SK-N-SH (cell line): ENCODE measurements at regions not wholly inside any gene's neighbourhood (a gene's known extent, or its start where the extent isn't known, plus 50 kb on each side); places are given as distances from the start of the nearest gene placed in this dataset.

Source experiments
- CTCF ChIA-PET: fragments of 300-600, 350-600 bp; formaldehyde crosslinking; extraction: SDS; loops from one replicate; lab custom pipeline; 2021; lab: Yijun Ruan, JAX
- POLR2A ChIA-PET: fragments of 350-600 bp; sonication (Branson Sonifier 250); formaldehyde crosslinking; extraction: SDS; loops from one replicate; lab custom pipeline; 2020; ENCODE audit warnings: antibody characterized with exemption, inconsistent platforms; lab: Yijun Ruan, JAX
- DNase-seq: peaks from one replicate; pipeline ENCODE4 v3.0.0; 2012
- H2AFZ ChIP-seq: fragments of 200-600 bp; sonication (generic); 2 replicates; pipeline ENCODE4 v1.8.1; 2016; ENCODE audit warnings: antibody characterized with exemption, mild to moderate bottlenecking, low read depth
- H3F3A ChIP-seq: fragments of 200-600 bp; sonication (generic); replicated peaks from 2 replicates; pipeline ENCODE3; 2016; ENCODE audit warnings: antibody characterized with exemption, mild to moderate bottlenecking; ENCODE audit not compliant: insufficient read depth
- H3K27ac ChIP-seq, 2 experiments: fragments of 200-500 bp in 1 of 2; fragments of 200-600 bp in 1 of 2; sonication (Bioruptor generic) in 1 of 2; sonication (generic), shearing (Covaris generic) in 1 of 2; 2 replicates each; pipeline versions ENCODE4 v1.5.1 to v1.6.1; 2014 to 2016; ENCODE audit warnings: low read depth in 2 of 2, inconsistent platforms in 1 of 2, low read length in 1 of 2, mild to moderate bottlenecking in 1 of 2, mixed read lengths in 1 of 2
- H3K27me3 ChIP-seq: fragments of 200-600 bp; sonication (generic), shearing (Covaris generic); 2 replicates; pipeline ENCODE4 v1.6.1; 2016; ENCODE audit warnings: mixed run types; ENCODE audit not compliant: insufficient read depth
- H3K36me3 ChIP-seq, 2 experiments: fragments of 200-500 bp in 1 of 2; fragments of 200-600 bp in 1 of 2; sonication (Bioruptor generic) in 1 of 2; sonication (generic) in 1 of 2; replicated peaks in 1 of 2; 2 replicates each; pipeline versions ENCODE3 to v1.5.1; 2014 to 2016; ENCODE audit warnings: low read length in 1 of 2, mild to moderate bottlenecking in 1 of 2; ENCODE audit not compliant: insufficient read depth in 2 of 2, control insufficient read depth in 1 of 2
- H3K4me1 ChIP-seq, 2 experiments: fragments of 200-500 bp in 1 of 2; fragments of 200-600 bp in 1 of 2; sonication (Bioruptor generic) in 1 of 2; sonication (generic), shearing (Covaris generic) in 1 of 2; 2 replicates each; pipeline versions ENCODE4 v1.5.1 to v1.6.1; 2014 to 2016; ENCODE audit warnings: low read depth in 1 of 2, low read length in 1 of 2, mixed run types in 1 of 2; ENCODE audit not compliant: insufficient read depth in 2 of 2, control insufficient read depth in 1 of 2
- H3K4me2 ChIP-seq: fragments of 200-600 bp; sonication (generic), shearing (Covaris generic); 2 replicates; pipeline ENCODE4 v1.6.1; 2017; ENCODE audit warnings: mixed run types
- H3K4me3 ChIP-seq, 2 experiments: fragments of 200-500 bp in 1 of 2; fragments of 200-600 bp in 1 of 2; sonication (Bioruptor generic) in 1 of 2; sonication (generic), shearing (Covaris generic) in 1 of 2; 2 replicates each; pipeline versions ENCODE4 v1.5.1 to v1.8.1; 2014 to 2016; ENCODE audit warnings: low read depth in 2 of 2, inconsistent platforms in 1 of 2, low read length in 1 of 2, mild to moderate bottlenecking in 1 of 2, mixed read lengths in 1 of 2, moderate library complexity in 1 of 2
- H3K79me2 ChIP-seq: fragments of 200-600 bp; sonication (generic); 2 replicates; pipeline ENCODE4 v1.8.1; 2017; ENCODE audit warnings: mild to moderate bottlenecking; ENCODE audit not compliant: insufficient read depth
- H3K9ac ChIP-seq: fragments of 200-600 bp; sonication (generic); 2 replicates; pipeline ENCODE4 v1.6.1; 2017; ENCODE audit warnings: mixed run types
- H3K9me2 ChIP-seq: fragments of 200-600 bp; sonication (generic); 2 replicates; pipeline ENCODE4 v1.6.1; 2017; ENCODE audit warnings: mixed run types
- H3K9me3 ChIP-seq: fragments of 200-600 bp; sonication (generic); 2 replicates; pipeline ENCODE4 v1.6.1; 2017; ENCODE audit warnings: mixed run types, mild to moderate bottlenecking, moderate library complexity
- H4K20me1 ChIP-seq: fragments of 200-600 bp; sonication (generic); 2 replicates; pipeline ENCODE4 v1.6.1; 2017; ENCODE audit warnings: mild to moderate bottlenecking, mixed run types; ENCODE audit not compliant: insufficient read depth
- ELF1 ChIP-seq: IDR thresholded peaks from 2 replicates; pipeline ENCODE4 v1.4.0; 2012
- EZH2phosphoT487 ChIP-seq: fragments of 200-600 bp; sonication (generic); IDR thresholded peaks from 2 replicates; pipeline ENCODE4 v1.6.1; 2017; ENCODE audit warnings: low read depth, mixed run types, mild to moderate bottlenecking, antibody characterized with exemption, moderate library complexity, borderline replicate concordance
- FOSL2 ChIP-seq: IDR thresholded peaks from 2 replicates; pipeline ENCODE4 v1.4.0; 2012; ENCODE audit warnings: low read depth, mild to moderate bottlenecking, moderate library complexity, borderline replicate concordance
- FOXJ3 ChIP-seq: sonication (generic); formaldehyde crosslinking; IDR thresholded peaks from 2 replicates; pipeline ENCODE4 v1.5.1; 2020; ENCODE audit warnings: mild to moderate bottlenecking, missing genetic modification reagents
- GABPA ChIP-seq: IDR thresholded peaks from 2 replicates; pipeline ENCODE4 v1.4.0; 2012; ENCODE audit warnings: low read depth, mild to moderate bottlenecking
- MEF2A ChIP-seq: IDR thresholded peaks from 2 replicates; pipeline ENCODE4 v1.4.0; 2012; ENCODE audit warnings: low read depth, borderline replicate concordance
- MXI1 ChIP-seq: IDR thresholded peaks from 2 replicates; pipeline ENCODE4 v1.6.1; 2012; ENCODE audit warnings: mild to moderate bottlenecking, low read depth, low read length, improper control_type of control experiment
- NFIC ChIP-seq: IDR thresholded peaks from 2 replicates; pipeline ENCODE4 v1.4.0; 2012; ENCODE audit warnings: borderline replicate concordance
- POLR2AphosphoS5 ChIP-seq: IDR thresholded peaks from 2 replicates; pipeline ENCODE4 v1.6.1; 2012; ENCODE audit warnings: low read depth, low read length
- RCOR1 ChIP-seq: fragments of 150-350 bp; IDR thresholded peaks from 2 replicates; pipeline ENCODE4 v1.6.1; 2017; ENCODE audit warnings: antibody characterized with exemption, low read length
- RFX5 ChIP-seq: IDR thresholded peaks from 2 replicates; pipeline ENCODE4 v1.6.1; 2012; ENCODE audit warnings: mild to moderate bottlenecking, improper control_type of control experiment, low read length
- RXRA ChIP-seq: IDR thresholded peaks from 2 replicates; pipeline ENCODE4 v1.4.0; 2012; ENCODE audit warnings: low read depth, mild to moderate bottlenecking, borderline replicate concordance
- SIN3A ChIP-seq: IDR thresholded peaks from 2 replicates; pipeline ENCODE4 v1.6.1; 2012; ENCODE audit warnings: low read depth, mild to moderate bottlenecking, low read length, moderate library complexity, borderline replicate concordance
- SMC3 ChIP-seq: IDR thresholded peaks from 2 replicates; pipeline ENCODE4 v1.6.1; 2012; ENCODE audit warnings: low read depth, low read length, improper control_type of control experiment
- YY1 ChIP-seq: IDR thresholded peaks from 2 replicates; pipeline ENCODE4 v1.4.0; 2012; ENCODE audit warnings: low read depth, mild to moderate bottlenecking
- WGBS: methylation state at CpG from one replicate; pipeline ENCODE4 v1.1.6; 2017; ENCODE audit warnings: low lambda C conversion rate; 5-methylcytosine and 5-hydroxymethylcytosine counted together
- TF ChIP-seq, protein P1 (sequence below): fragments of 200-600 bp; sonication (generic); IDR thresholded peaks from 2 replicates; pipeline ENCODE4 v1.6.1; 2017; ENCODE audit warnings: antibody characterized with exemption, mild to moderate bottlenecking, moderate library complexity
- TF ChIP-seq, protein P2 (sequence below): IDR thresholded peaks from 2 replicates; pipeline ENCODE4 v1.4.0; 2012; ENCODE audit warnings: low read depth
- TF ChIP-seq, protein P3 (sequence below): fragments of 150-350 bp; IDR thresholded peaks from 2 replicates; pipeline ENCODE4 v1.6.1; 2017; ENCODE audit warnings: antibody characterized with exemption, low read length, low read depth, borderline replicate concordance
- TF ChIP-seq, protein P4 (sequence below): fragments of 150-350 bp; IDR thresholded peaks from 2 replicates; pipeline ENCODE4 v1.6.1; 2016; ENCODE audit warnings: mild to moderate bottlenecking, low read depth, low read length

DNA sequence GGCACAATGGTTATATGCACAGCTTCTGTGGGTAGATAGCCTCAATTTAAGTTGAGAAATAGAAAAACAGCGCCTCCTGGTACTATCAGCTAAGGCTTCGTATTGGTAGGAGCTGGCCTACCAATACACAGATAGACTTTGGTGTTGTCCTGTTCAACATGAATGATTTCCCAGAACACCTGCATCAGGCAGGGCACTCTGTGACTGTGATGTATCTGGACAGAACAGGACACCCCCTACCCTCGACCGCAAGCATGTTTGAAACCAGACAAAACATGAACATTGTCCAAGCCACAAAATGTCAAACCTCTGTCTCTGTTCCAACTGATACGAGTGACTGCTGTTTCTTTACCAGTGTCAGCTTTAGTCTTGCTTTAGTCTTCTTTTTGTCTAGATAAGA lies 144.9 kb downstream of the HAPSTR1 start:
- TF ChIP-seq RCOR1 = no peak
- no peak for TF ChIP-seq FOXJ3 (CRISPR knock-in tag)
- TF ChIP-seq GABPA = no peak
- no peak for TF ChIP-seq MXI1
- TF ChIP-seq EZH2phosphoT487 = no peak
- TF ChIP-seq, protein P1, sequence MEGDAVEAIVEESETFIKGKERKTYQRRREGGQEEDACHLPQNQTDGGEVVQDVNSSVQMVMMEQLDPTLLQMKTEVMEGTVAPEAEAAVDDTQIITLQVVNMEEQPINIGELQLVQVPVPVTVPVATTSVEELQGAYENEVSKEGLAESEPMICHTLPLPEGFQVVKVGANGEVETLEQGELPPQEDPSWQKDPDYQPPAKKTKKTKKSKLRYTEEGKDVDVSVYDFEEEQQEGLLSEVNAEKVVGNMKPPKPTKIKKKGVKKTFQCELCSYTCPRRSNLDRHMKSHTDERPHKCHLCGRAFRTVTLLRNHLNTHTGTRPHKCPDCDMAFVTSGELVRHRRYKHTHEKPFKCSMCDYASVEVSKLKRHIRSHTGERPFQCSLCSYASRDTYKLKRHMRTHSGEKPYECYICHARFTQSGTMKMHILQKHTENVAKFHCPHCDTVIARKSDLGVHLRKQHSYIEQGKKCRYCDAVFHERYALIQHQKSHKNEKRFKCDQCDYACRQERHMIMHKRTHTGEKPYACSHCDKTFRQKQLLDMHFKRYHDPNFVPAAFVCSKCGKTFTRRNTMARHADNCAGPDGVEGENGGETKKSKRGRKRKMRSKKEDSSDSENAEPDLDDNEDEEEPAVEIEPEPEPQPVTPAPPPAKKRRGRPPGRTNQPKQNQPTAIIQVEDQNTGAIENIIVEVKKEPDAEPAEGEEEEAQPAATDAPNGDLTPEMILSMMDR = no peak
- no peak for TF ChIP-seq NFIC
- H4K20me1 ChIP-seq = no peaks in the 10 kb centered on the region
- DNase-seq = no peak
- no peaks in the 10 kb centered on the region for H3K4me1 ChIP-seq
- 60% methylated on average over 5 of the region's 5 CpGs for WGBS
- no peaks in the 10 kb centered on the region for H3K9me3 ChIP-seq
- H3F3A ChIP-seq = no peaks in the 10 kb centered on the region
- no peaks in the 10 kb centered on the region for H3K9me2 ChIP-seq
- no peak overlapping the region for H3K4me3 ChIP-seq
- H3K9ac ChIP-seq = no peak overlapping the region
- ChIA-PET POLR2A (no interaction called here), CTCF (interaction anchor here (1.0 kb wide), 1 partner anchor 22 kb away, joined by 5 read pairs; no protein-coding TSS in a partner anchor)
- H3K4me2 ChIP-seq = no peak overlapping the region
- H3K27ac ChIP-seq = no peak overlapping the region
- H3K27me3 ChIP-seq = no peaks in the 10 kb centered on the region
- H3K79me2 ChIP-seq = no peaks in the 10 kb centered on the region
- no peak overlapping the region for H2AFZ ChIP-seq
- H3K36me3 ChIP-seq = no peaks in the 10 kb centered on the region

DNA sequence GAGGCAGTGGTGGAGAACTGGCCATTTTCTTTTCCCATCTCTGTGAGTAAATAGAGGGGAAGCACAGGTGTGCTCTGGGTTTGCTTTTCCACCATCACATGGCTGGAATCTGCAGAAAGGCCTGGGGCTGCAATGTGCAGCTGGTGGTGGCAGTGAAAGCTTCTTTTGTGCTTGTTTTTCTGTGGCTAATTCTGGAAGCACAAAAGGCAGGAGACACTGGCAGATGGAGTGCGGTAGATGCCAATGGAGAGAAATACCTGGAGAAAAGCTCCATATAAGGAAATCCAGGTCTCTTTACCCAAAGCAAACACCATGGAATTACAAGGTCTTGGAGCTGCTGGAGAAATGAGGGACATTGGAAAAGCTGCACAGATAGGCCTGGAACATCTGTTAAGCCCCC lies 146.9 kb downstream of the HAPSTR1 start:
- no peaks in the 10 kb centered on the region for H3K4me1 ChIP-seq
- H3K9ac ChIP-seq = no peak overlapping the region
- DNase-seq = no peak
- no peak overlapping the region for H3K4me3 ChIP-seq
- H3K36me3 ChIP-seq = no peaks in the 10 kb centered on the region
- no peak for TF ChIP-seq POLR2AphosphoS5
- TF ChIP-seq, protein P2, sequence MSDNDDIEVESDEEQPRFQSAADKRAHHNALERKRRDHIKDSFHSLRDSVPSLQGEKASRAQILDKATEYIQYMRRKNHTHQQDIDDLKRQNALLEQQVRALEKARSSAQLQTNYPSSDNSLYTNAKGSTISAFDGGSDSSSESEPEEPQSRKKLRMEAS = no peak
- 63% methylated on average over 1 of the region's 1 CpG for WGBS
- H4K20me1 ChIP-seq = no peaks in the 10 kb centered on the region
- H3K27me3 ChIP-seq = no peaks in the 10 kb centered on the region
- no peaks in the 10 kb centered on the region for H3K9me3 ChIP-seq
- H3K27ac ChIP-seq = no peak overlapping the region
- no peaks in the 10 kb centered on the region for H3K9me2 ChIP-seq
- H3F3A ChIP-seq = no peaks in the 10 kb centered on the region
- no peaks in the 10 kb centered on the region for H3K79me2 ChIP-seq
- no peak overlapping the region for H2AFZ ChIP-seq
- CTCF ChIA-PET = interaction anchor here (0.6 to 1.0 kb wide), 2 partner anchors 21 to 351 kb away, joined by 3 to 4 read pairs; no protein-coding TSS in a partner anchor
- H3K4me2 ChIP-seq = no peak overlapping the region
- POLR2A ChIA-PET = no interaction called here

DNA sequence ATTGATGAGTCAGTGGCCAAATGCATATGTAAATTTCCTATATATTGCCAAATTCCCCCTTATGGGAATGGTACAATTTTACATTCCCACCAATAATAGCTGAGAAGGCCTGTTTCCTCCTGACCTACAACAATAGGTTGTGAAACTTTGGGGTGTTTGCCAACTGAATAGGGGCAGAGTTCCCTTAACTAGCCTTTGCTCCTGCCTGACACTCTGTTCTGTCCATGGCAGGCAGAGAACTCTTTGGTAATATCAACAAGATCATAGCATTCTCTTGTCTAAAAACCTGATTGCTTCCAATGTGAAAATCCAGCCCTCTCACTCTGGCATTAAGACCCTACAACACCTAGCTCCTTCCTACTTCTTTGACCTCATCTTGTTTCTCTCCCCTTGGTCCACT lies 149.7 kb downstream of the HAPSTR1 start:
- H3K9me2 ChIP-seq = no peaks in the 10 kb centered on the region
- CTCF ChIA-PET = interaction anchor here (0.7 kb wide), 1 partner anchor 946 kb away, joined by 3 read pairs; no protein-coding TSS in a partner anchor
- H3K27ac ChIP-seq = no peak overlapping the region
- H3K9ac ChIP-seq = no peak overlapping the region
- H3K4me3 ChIP-seq = no peak overlapping the region
- H3K36me3 ChIP-seq = no peaks in the 10 kb centered on the region
- H3K4me2 ChIP-seq = no peak overlapping the region
- no peaks in the 10 kb centered on the region for H3F3A ChIP-seq
- no peak for DNase-seq
- POLR2A ChIA-PET = no interaction called here
- no peak overlapping the region for H2AFZ ChIP-seq
- H3K4me1 ChIP-seq = no peaks in the 10 kb centered on the region
- no peaks in the 10 kb centered on the region for H3K79me2 ChIP-seq
- no peaks in the 10 kb centered on the region for H3K9me3 ChIP-seq
- no peaks in the 10 kb centered on the region for H4K20me1 ChIP-seq
- no peaks in the 10 kb centered on the region for H3K27me3 ChIP-seq
- no peak for TF ChIP-seq FOSL2
- no peak for TF ChIP-seq RFX5
- TF ChIP-seq SIN3A = no peak
- TF ChIP-seq MEF2A = no peak
- TF ChIP-seq, protein P3, sequence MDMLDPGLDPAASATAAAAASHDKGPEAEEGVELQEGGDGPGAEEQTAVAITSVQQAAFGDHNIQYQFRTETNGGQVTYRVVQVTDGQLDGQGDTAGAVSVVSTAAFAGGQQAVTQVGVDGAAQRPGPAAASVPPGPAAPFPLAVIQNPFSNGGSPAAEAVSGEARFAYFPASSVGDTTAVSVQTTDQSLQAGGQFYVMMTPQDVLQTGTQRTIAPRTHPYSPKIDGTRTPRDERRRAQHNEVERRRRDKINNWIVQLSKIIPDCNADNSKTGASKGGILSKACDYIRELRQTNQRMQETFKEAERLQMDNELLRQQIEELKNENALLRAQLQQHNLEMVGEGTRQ = no peak
- no peak for TF ChIP-seq GABPA
- TF ChIP-seq YY1 = no peak
- TF ChIP-seq, protein P4, sequence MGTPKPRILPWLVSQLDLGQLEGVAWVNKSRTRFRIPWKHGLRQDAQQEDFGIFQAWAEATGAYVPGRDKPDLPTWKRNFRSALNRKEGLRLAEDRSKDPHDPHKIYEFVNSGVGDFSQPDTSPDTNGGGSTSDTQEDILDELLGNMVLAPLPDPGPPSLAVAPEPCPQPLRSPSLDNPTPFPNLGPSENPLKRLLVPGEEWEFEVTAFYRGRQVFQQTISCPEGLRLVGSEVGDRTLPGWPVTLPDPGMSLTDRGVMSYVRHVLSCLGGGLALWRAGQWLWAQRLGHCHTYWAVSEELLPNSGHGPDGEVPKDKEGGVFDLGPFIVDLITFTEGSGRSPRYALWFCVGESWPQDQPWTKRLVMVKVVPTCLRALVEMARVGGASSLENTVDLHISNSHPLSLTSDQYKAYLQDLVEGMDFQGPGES = no peak
- TF ChIP-seq ELF1 = no peak
- TF ChIP-seq MXI1 = no peak
- no peak for TF ChIP-seq SMC3
- TF ChIP-seq RXRA = no peak
- TF ChIP-seq, protein P2 = no peak
- TF ChIP-seq EZH2phosphoT487 = no peak
